ENCODE measurements at regions not wholly inside any gene's neighbourhood (a gene's known extent, or its start where the extent isn't known, plus 50 kb on each side); places are given as distances from the start of the nearest gene placed in this dataset.

DNA sequence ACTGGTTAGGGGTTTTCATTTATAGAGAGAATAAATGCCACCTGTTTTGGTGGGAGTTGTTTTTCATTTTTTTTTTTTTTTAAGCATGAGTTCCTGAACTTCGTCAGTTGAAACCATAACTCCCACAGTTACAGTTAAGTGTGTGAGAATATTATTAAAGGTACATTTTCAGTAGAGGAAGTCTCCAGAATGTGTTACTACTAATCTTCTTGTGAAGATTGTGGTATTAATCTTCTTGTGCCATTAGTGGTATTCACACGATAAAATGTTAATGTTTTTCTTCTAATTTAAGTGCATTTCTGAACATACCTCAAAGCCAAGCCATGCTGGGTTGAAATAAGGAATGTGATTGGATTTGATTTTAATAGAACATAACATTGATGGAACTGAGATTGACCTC lies 437.9 kb upstream of the GOLIM4 start:
- TF ChIP-seq POLR2AphosphoS5 (IDR thresholded peaks at IDR 0.05; ENCODE audit: low read depth, low read length), result no peak
- TF ChIP-seq POLR2A (IDR thresholded peaks at IDR 0.05; ENCODE audit: low read depth, low read length), result no peak
- TF ChIP-seq TAF1 (IDR thresholded peaks at IDR 0.05; ENCODE audit: borderline replicate concordance, low read depth, low read length), result no peak
